ENCODE measurements at regions not wholly inside any gene's neighbourhood (a gene's known extent, or its start where the extent isn't known, plus 50 kb on each side); places are given as distances from the start of the nearest gene placed in this dataset.

GRCh38 chr1:81470275-81470674 lies 330.5 kb upstream of the ADGRL2 start:
- H3K27ac ChIP-seq, result no peak overlapping the region
- no peaks in the 10 kb centered on the region for H3K36me3 ChIP-seq
- H3K4me1 ChIP-seq, result no peaks in the 10 kb centered on the region
- H3K9me3 ChIP-seq, result no peaks in the 10 kb centered on the region
- no peak overlapping the region for H3K4me3 ChIP-seq
- intact Hi-C loops (cut with DNase I; ENCODE audit: low total_unique reads), result no loop called here
- no peaks in the 10 kb centered on the region for H3K27me3 ChIP-seq
- TF ChIP-seq CTCF (IDR thresholded peaks at IDR 0.05), result no peak
- DNase-seq, result no peak

- intact Hi-C loops (cut with DNase I; ENCODE audit: low total_unique reads), result no loop called here
- DNase-seq, result no peak
- Histone ChIP-seq H3K36me3 (no peaks in the 10 kb centered on the region), H3K9me3 (no peaks in the 10 kb centered on the region), H3K27me3 (no peaks in the 10 kb centered on the region), H3K27ac (no peak overlapping the region), H3K4me1 (no peaks in the 10 kb centered on the region), H3K4me3 (no peak overlapping the region)
- no peak for TF ChIP-seq CTCF (IDR thresholded peaks at IDR 0.05)
These were observed 333.4 kb upstream of the ADGRL2 start for GRCh38 chr1:81467383-81467782.

- no peak for TF ChIP-seq CTCF (IDR thresholded peaks at IDR 0.05)
- Histone ChIP-seq H3K36me3 (no peaks in the 10 kb centered on the region), H3K27me3 (no peaks in the 10 kb centered on the region), H3K4me3 (no peak overlapping the region), H3K9me3 (no peaks in the 10 kb centered on the region), H3K27ac (no peak overlapping the region), H3K4me1 (no peaks in the 10 kb centered on the region)
- intact Hi-C loops (cut with DNase I; ENCODE audit: low total_unique reads), result no loop called here
- no peak for DNase-seq
These were observed 333.8 kb upstream of the ADGRL2 start for GRCh38 chr1:81466961-81467360.

- DNase-seq, result no peak
- no peaks in the 10 kb centered on the region for H3K27me3 ChIP-seq
- H3K4me1 ChIP-seq, result no peaks in the 10 kb centered on the region
- no peak overlapping the region for H3K4me3 ChIP-seq
- no peaks in the 10 kb centered on the region for H3K36me3 ChIP-seq
- H3K27ac ChIP-seq, result no peak overlapping the region
- TF ChIP-seq CTCF (IDR thresholded peaks at IDR 0.05), result no peak
- intact Hi-C loops (cut with DNase I; ENCODE audit: low total_unique reads), result no loop called here
- no peaks in the 10 kb centered on the region for H3K9me3 ChIP-seq
These were observed 336.5 kb upstream of the ADGRL2 start for GRCh38 chr1:81463936-81464837.

GRCh38 chr1:81459043-81459442 lies 341.7 kb upstream of the ADGRL2 start:
- Histone ChIP-seq H3K4me1 (no peaks in the 10 kb centered on the region), H3K36me3 (no peaks in the 10 kb centered on the region), H3K4me3 (no peak overlapping the region), H3K27ac (no peak overlapping the region), H3K9me3 (no peaks in the 10 kb centered on the region), H3K27me3 (no peaks in the 10 kb centered on the region)
- TF ChIP-seq CTCF (IDR thresholded peaks at IDR 0.05), result no peak
- no peak for DNase-seq
- intact Hi-C loops (cut with DNase I; ENCODE audit: low total_unique reads), result no loop called here

Measured in tibial artery (tissue), 4 donors.